ENCODE measurements at regions not wholly inside any gene's neighbourhood (a gene's known extent, or its start where the extent isn't known, plus 50 kb on each side); places are given as distances from the start of the nearest gene placed in this dataset.
"Not testable (repeated sequence)": the region's sequence is repeated elsewhere in the genome, so short reads cannot be mapped to it uniquely, and the experiment has no call there.

DNA sequence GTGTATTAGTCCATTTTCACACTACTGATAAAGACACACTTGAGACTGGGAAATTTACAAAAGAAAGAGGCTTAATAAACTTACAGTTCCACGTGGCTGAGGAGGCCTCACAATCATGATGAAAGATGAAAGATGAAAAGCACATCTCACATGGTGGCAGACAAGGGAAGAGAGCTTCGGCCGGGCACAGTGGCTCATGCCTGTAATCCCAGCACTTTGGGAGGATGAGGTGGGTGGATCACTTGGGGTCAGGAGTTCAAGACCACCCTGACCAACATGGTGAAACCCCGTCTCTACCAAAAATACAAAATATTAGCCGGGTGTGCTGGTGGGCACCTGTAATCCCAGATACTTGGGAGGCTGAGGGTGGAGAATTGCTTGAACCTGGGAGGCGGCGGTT, 682.7 kb downstream of the PTPRU start:
- DNase-seq (ENCODE audit: low spot score) = not testable (repeated sequence)

DNA sequence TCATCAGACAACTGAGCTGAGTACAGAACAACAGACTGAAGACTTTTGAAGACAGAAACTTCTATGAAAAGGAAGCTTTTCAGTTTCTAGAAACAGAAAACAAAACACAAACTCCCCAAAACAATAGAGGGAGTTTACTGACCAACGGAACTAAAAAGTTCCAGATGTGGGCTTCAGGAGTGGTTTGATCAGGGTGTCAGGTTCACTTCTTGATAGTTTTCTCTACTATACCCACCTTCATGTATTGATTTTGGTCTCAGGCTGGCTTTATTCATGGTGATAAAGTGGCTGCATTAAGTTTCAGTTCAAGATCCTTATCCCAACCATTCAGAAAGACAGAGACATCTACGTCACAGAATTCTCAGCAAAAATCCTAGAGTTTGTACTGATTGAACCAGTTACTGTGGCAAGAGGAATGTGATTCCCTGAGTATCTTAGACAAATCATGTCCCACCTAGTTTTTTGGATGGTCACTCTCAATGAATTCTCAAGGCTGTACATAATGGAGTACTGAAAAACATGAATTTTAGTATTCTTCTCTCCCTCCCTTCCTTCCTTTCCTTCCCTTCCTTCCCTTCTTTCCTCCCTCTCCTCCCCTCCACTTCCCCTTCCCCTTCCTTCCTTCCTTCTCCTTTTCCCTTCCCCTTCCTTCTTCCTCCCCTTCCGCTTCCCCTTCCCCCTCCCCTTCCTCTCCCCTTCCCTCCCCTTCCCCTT, 680.5 kb downstream of the PTPRU start:
- no peak for DNase-seq (ENCODE audit: low spot score)

DNA sequence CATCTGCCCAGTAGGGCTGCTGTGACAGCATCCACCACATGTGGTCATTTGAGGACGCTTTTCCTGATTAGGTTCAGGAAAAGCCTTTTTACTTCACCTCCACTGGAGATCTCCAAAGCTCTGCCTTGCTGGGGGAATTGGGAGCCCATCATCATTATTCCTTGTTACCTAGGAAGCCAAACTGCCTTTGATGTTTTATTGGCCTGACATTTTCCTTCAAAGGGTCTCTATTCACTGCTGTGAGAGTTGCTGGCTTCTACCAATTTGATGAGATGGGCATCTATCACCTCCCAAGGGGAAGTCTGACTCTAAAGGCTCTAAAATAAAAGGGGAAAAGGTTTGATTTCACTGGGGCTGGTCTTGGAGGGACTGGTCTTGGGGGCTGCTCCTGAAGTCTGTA, 678.6 kb downstream of the PTPRU start:
- no peak for DNase-seq (ENCODE audit: low spot score)

DNA sequence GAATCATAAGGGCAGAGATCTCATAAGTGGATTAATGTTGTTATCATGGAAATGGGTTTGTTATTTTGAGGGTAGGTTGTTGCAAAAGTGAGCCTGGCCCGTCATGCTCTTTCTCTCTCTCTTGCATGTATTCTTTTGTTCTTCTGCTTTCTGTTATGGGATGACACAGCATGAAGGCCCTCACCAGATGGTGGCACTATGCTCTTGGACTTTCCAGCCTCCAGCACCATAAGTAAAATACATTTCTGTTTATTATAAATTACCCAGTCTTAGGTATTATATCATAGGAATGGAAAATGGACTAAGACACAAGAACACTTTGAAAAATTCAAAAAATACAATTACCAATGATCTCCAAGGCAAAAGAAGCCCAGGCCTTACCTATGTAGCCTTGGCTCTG, 676.1 kb downstream of the PTPRU start:
- DNase-seq (ENCODE audit: low spot score) = no peak

DNA sequence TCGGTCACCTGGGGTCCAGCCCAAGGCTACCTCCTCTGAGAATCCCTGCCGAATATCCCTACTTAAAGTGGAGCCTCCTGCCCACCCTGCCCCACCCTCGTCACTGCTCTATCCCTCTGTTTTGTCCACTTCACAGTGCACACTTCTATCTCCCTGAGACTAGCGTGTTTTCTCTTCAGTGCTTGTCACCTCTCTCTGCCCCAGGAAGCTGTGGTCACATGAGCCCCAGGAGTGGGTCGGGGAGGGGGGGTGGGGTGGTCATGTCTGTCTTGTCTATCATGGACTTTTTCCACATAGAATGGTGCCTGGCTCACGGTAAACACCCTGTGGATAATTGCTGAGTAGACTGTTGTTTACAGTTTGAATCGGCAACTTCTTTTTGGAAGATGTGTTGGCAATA, 673.6 kb downstream of the PTPRU start:
- DNase-seq (ENCODE audit: low spot score) = no peak

DNA sequence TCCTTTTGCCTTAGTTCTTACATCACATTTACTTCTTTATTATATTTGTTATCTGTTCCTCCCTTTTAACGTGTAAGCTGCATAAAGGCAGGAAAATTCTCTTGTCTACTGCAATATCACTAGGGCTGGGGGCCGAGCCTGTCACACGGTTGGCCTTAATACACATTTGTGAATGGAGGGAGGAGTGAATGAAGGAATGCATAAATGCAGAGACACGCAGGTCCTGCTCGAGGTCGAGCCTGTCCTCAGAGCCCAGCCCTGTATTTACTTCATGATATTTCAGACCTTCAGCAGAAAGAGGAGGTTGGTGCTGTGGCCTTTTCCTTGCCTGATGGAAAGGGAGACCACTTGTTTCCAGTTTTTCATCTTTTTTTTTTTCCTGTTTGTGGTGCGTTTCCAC, 671.3 kb downstream of the PTPRU start:
- DNase-seq (ENCODE audit: low spot score) = no peak

DNA sequence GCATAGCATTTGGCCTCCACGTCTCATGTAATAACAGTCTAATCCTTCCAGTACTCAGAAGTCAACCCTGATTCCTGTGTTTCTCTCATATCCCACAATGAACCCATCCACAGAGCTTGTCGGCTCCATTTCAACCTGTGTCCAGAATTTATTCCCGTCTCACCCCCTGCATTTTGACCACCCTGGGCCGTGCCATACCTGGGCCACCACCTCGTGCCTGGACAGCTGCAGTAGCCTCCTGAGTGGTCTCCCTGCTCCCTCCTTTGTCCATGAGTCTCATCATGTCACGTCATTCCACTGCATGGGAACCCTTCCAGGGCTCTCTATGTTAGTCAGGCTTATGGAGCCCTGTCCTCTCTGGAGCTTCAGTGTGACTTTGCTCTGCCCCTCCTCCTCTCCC, 670.6 kb downstream of the PTPRU start:
- no peak for DNase-seq (ENCODE audit: low spot score)

DNA sequence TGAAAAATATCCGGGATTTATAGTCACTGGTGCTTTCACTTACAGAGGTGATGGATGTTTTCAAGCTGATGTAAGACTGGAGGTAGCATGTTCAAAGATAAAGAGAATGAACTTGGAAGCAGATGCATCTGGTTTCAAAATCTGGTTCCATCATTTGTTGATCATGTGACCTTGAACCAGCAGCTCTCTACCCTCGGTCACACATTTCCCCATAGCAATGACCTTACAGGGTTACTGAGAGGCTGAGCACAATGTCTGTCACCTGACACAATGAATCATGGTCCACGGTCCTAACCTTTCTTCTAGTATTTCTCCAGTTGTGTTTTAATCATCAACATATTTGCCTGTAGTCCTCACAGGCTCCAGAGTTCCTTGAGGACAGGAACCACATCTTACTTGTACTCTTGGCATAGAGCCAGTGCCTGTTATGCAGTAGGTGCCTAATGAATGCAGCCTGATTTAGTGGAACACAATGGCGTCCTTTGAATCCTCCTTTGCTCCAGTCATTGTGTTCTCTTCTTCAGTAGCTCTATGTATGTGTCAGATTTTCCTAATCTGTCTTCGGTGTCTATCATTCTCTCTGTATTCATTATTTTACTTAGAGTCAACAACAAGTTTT, 667.3 kb downstream of the PTPRU start:
- no peak for DNase-seq (ENCODE audit: low spot score)

DNA sequence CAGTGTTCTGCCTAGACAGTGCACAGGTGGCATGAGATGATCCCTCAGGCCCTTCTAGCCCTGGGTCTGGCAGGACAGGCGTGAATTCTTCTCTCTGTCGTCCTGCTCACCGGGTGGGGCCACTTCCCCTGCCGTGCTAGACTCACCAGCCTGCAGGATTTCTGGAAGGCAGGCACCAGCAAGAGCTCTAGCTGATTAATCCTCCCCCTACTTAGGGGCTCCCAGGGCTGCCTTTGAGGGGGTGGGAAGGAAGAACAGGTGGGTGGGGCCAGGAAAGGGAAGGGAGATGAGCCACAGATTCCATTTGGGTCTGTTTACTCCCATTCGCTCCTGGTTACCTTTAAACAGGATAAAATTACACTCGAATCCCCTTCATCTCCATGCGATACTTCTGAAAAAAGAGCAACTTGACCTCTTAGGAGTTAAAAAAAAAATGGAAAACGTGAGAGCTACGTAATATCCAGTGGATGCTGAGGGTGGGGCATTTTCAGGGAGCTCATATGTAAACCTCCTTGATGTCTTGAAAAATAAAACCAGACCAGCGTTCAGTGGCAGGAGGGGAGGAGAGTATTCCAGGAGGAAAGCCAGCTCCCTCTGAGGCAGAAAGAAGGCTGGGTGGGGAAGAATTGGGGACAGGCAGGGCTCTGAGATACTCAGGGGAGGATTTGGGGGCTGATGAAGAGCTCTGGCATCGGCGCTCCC, 665.5 kb downstream of the PTPRU start:
- DNase-seq (ENCODE audit: low spot score) = no peak

DNA sequence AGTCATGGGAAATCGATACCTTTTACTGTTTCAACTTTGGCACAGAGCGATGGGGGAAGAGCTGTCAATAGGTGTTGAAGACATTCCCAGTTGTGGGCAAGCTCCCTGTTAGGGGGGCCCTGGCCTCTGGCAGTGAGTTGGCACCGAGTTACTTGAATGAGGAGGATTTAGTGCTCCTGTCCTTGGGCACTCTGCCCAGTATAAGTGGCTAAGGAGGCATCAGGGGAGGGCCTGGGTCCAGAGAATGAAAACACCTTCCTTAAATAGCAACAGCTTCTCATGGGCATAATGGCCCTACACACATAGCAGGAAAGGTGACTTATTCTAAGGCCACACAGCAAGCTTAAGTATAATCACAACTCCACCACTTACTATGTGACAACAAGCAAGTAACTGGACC, 664.4 kb downstream of the PTPRU start:
- DNase-seq (ENCODE audit: low spot score) = no peak

DNA sequence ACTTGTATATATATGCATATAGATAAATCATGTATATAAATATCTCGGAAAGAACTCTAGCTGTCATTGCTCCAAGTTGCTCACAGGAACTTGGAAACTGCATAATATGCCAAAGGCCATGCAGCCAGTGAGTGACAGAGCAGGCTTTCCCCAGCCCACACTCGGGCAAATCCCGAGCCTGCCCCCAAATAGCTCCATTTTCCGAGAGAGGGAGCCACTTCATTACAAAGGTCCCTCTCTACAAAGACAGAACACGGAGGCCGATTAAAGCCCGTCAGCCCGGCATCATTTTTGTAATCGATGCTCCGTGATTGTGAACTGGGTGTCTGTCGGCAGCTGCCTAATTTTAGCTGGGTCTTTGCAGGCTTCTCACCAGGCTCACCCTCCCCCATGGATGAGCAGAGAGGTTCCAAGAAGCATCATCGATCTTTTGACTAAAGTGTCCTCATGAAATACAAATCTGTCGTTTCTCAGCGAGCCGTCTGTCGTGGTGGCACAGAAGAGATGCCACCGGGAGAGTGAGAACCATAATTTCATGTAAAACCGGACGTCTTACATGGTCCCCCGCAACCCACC, 663.9 kb downstream of the PTPRU start:
- DNase-seq (ENCODE audit: low spot score) = no peak

DNA sequence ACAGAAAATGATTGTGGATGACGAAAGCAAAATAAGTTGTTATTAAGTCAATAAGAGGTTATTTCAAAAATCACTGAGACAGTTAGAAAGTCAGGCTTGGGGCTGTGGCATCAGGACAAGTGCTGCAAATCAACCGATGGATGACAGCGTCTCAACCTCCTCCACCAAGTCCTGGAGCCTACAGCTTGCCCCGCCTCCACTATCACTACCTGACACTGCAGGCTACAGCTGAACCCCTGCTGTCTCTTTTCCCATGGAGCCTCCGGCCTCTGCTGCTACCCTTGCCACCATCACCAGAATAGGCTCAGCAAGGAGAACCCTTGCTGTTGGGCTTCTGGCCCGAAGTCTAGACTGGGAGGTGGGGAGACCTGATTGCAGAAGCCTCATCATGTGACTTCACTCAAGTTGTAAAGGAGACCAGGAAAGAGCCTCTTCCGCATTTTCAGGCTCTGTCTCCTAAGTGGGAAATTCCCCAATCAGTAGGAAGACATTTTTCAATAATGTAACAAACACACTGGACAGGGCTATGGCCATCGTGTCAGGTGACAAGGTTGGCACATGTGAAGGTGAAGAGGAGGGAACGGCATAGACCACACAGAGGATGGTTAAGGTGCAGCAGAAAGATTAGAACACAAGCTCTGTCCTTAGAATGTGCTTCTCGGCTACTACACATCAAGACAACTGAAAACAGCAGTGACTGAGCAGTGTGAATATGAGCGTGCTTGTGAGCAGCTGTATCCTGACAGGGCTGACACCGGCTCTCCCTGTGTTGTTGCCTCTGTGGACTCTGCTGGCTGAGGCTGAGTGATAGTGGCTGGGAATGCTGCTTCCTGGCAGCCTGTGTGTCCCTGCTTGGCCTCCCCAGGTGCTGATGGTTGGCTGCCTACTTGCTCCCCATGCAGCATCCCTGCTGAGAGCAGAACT, 660.7 kb downstream of the PTPRU start:
- no peak for DNase-seq (ENCODE audit: low spot score)

DNA sequence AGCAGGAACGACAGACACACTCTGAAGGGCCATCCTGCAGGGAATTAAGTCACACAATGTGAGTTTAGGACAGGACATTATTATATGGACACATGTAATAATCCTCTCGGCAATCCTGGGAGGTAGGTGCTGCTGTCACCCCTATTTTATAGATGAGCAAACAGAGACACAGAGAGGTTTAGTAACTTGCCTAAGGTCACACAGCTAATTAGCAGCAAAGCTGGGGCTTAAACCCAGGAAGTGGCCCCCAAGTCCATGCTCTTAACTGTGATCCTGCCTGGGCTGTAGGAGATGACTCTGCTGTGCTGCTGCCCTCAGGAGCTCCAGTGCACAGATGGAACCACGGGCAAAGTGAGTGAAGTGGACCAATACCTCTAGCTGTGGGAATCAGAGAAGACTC, 660.0 kb downstream of the PTPRU start:
- no peak for DNase-seq (ENCODE audit: low spot score)

DNA sequence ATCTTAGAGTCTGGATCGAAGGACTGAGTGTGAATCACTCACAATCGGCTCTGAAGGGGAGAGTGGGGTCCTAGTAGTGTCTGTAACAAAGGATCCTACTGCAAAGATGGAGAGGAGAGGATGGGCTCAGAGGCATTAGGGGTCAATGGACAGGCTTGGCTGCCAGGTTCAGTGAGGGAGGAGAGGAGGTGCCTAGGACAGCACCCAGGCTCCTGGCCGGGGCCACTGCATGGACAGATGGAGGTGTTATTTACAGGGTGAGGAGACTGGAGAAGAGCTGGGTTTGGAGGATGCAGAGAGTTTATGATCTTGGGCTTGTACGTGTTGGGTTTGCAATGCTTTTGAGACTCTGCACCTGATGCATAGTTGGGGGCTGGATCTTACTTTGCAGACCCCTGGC, 658.9 kb downstream of the PTPRU start:
- no peak for DNase-seq (ENCODE audit: low spot score)

DNA sequence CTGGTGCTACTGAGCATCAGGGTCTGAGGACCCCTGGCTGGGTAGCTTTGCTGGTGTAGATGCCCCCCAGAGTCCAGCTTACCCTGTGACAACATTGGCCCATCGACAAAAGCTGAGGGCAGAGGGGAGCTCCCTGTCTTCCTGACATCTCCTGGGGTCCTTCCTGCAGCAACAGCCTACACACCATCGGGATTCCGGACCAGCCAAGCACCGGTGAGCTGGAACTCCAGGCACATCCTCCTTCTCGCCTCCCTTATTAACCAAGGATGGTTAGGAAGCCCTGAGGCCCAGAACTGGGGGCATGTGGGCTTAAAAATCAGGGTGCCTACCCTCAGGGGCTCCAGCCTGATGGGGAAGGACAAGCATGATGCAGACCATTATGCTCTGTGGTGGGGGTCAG, 658.0 kb downstream of the PTPRU start:
- no peak for DNase-seq (ENCODE audit: low spot score)

DNA sequence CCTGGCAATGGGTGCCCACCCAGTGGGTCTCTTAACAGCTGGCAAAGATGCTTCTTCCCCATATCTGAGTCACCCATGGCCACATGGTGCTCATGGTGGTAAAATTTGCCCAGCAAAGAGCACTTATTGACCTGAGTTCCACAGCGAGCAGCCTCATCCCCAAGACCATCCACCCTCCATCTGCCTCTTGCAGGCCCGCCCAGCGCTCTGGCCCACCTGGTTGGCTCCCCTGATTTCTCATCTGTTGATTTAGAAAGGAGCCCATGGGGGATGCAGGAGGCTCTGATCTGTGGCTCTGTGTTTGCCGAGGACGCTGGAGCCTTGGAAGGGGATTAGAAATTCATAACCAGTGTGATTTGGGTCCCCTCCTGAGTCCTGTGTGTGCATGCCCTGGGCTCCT, 657.5 kb downstream of the PTPRU start:
- no peak for DNase-seq (ENCODE audit: low spot score)

DNA sequence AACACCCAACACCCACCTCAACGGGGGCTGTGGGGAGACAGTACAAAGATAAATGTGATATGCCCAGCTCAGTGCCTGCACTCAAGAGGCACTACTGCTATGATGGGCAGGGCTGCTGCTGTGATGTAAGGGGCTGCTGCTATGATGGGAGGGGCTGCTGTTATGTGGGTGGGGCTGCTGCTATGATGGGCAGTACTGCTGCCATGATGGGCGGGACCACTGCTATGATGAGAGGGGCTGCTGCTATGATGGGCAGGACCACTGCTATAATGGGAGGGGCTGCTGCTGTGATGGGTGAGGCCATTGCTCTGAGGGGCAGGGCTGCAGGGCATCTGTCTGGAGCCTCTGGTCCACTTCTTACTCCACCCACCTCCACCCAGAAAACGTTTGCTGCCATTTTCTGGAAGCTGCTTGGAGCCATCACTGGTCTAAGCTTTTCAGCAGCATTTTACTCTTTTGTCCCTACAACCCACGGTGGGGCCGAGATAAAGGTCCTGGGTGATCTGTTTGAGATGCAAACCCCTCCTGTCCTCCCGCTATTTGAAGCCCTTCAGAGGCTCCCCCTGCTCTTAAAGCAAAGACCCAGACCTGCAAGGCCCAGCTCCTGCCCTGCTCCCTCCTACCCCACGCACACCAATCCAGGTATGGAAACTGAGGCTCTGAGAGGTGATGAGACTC, 656.9 kb downstream of the PTPRU start:
- DNase-seq (ENCODE audit: low spot score) = no peak

DNA sequence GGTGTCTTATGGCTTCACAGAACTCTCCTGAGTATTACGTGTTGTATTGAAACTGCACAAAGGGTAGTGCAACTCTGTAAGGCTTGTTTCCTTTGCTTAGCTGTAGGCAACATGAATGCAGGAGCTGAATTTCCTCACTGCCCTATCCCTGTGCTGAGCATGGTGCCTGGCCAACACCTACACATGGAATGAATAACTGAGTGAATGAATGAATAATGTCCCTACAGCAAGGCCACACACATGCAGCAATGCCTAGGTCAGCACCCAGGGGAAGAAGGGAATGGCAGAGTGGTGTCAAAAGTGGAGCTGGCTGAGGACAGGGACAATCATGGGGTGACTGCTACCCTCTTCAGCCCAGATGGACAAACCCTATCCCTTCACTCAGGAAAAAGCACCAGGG, 655.9 kb downstream of the PTPRU start:
- DNase-seq (ENCODE audit: low spot score) = no peak

DNA sequence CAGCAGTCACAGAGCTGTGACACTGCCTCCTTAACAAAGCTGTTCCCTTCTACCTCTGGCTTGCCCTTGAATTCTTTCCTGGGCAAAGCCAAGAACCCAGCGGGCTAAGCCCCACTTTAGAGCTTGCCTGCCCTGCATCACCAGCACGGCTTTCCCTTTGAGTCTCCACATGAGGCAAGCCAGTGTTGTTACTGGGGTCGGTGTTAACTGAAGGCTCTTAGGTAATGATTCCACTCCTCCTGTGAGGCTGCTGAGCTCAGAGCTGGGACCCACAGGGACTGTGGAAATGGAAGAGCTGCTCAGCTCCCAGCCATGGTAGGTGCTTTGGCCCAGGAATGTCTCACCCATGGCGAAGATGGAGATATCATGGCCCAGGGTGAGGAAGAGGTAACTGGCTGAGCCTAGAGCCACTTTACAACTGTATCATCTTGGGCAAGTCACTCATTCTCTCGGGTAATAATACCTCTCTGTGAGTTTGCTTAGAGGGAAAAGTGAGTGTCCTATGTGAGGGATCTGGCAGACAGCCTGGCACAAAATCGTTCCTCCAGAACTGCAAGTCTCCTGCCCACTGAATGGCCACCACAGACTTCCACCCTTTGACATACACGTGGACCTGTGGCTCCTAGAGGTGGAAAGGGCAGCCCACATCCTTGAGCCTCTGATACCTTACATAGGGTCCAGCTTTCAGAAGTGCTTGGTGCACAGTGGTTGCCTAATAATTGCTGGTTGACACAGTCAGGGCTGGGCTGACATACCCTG, 654.1 kb downstream of the PTPRU start:
- no peak for DNase-seq (ENCODE audit: low spot score)

DNA sequence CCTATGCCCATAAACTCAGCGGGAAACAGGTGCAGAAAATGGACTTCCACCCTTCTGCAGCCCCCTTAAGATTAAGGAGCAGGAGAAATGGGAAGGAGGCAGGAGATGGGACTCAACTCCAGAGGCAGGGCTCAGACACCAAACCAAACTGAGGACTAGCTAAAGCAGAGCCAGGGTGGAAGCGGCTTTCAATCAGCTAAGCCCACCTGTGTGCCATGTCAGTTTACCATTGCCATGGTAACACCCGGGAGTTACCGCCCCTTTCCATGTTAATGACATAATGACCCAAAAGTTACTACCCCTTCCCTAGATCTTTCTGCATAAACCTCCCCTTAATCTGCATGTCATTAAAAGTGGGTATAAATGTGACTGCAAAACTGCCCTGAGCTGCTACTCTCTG, 653.5 kb downstream of the PTPRU start:
- no peak for DNase-seq (ENCODE audit: low spot score)

Data from SK-N-DZ (cell line).